OCI-LY7 (cell line): ENCODE measurements at regions not wholly inside any gene's neighbourhood (a gene's known extent, or its start where the extent isn't known, plus 50 kb on each side); places are given as distances from the start of the nearest gene placed in this dataset.

ENCODE experiments used
- BruUV-seq: library from RNA; stranded (reverse); fragments of 400-500 nt; replicated peaks from 2 replicates; lab custom pipeline; 2021; lab: Mats Ljungman, UMichigan
- CTCF ChIA-PET: fragments of 300-600 bp; sonication (Branson Sonifier 250); formaldehyde crosslinking; loops from one replicate; lab custom pipeline; 2022; ENCODE audit warnings: antibody characterized with exemption; ENCODE audit not compliant: unreplicated experiment; lab: Charles Lee
- POLR2A ChIA-PET: fragments of 300-600 bp; sonication (Branson Sonifier 250); formaldehyde crosslinking; loops from one replicate; lab custom pipeline; 2022; ENCODE audit warnings: antibody characterized with exemption; lab: Charles Lee
- DNase-seq: peaks from one replicate; pipeline ENCODE4 v3.0.0-alpha.2; 2015; ENCODE audit warnings: low spot score
- H2AFZ ChIP-seq: fragments of 200-600 bp; sonication (generic), shearing (Covaris generic); 2 replicates; pipeline ENCODE4 v1.6.1; 2014; ENCODE audit warnings: mild to moderate bottlenecking, antibody characterized with exemption, low read length, moderate library complexity
- H3K27ac ChIP-seq: fragments of 200-600 bp; sonication (generic); 2 replicates; pipeline ENCODE4 v1.5.1; 2014; ENCODE audit warnings: mixed run types, low read depth, mild to moderate bottlenecking, moderate library complexity, low read length, inconsistent platforms; ENCODE audit not compliant: poor library complexity, severe bottlenecking
- H3K36me3 ChIP-seq: fragments of 200-600 bp; sonication (generic); 2 replicates; pipeline ENCODE4 v1.6.1; 2014; ENCODE audit warnings: mild to moderate bottlenecking, antibody characterized with exemption, low read length, moderate library complexity, mixed read lengths; ENCODE audit not compliant: insufficient read depth
- H3K4me1 ChIP-seq: fragments of 200-600 bp; sonication (generic); 2 replicates; pipeline ENCODE4 v1.5.1; 2014; ENCODE audit warnings: mild to moderate bottlenecking, low read length; ENCODE audit not compliant: insufficient read depth, poor library complexity, severe bottlenecking
- H3K4me2 ChIP-seq: fragments of 200-600 bp; sonication (generic); 2 replicates; pipeline ENCODE4 v1.6.1; 2014; ENCODE audit warnings: mild to moderate bottlenecking, low read length
- H3K4me3 ChIP-seq: fragments of 200-600 bp; sonication (generic); 2 replicates; pipeline ENCODE4 v1.5.1; 2014; ENCODE audit warnings: mild to moderate bottlenecking, low read depth, low read length; ENCODE audit not compliant: poor library complexity, severe bottlenecking
- H3K79me2 ChIP-seq: fragments of 200-600 bp; sonication (generic); 2 replicates; pipeline ENCODE4 v1.6.1; 2016; ENCODE audit warnings: low read depth, mild to moderate bottlenecking, low read length, moderate library complexity, mixed read lengths; ENCODE audit not compliant: insufficient read depth
- H3K9me2 ChIP-seq: fragments of 200-600 bp; sonication (generic); 2 replicates; pipeline ENCODE4 v1.6.1; 2016; ENCODE audit warnings: mild to moderate bottlenecking, low read length, mixed read lengths; ENCODE audit not compliant: insufficient read depth
- H3K9me3 ChIP-seq: fragments of 200-600 bp; sonication (generic); 2 replicates; pipeline ENCODE4 v1.6.1; 2014; ENCODE audit warnings: mild to moderate bottlenecking, mixed run types, low read length, mixed read lengths
- H4K20me1 ChIP-seq: fragments of 200-600 bp; sonication (generic); 2 replicates; pipeline ENCODE4 v1.6.1; 2014; ENCODE audit warnings: mild to moderate bottlenecking, antibody characterized with exemption, low read length, moderate library complexity, mixed read lengths; ENCODE audit not compliant: insufficient read depth
- CTCF ChIP-seq: fragments of 200-600 bp; sonication (generic); conservative IDR thresholded peaks from 2 replicates; pipeline ENCODE4 v1.5.1; 2014; ENCODE audit warnings: mild to moderate bottlenecking, antibody characterized with exemption, low read length, moderate library complexity, mixed read lengths
- EZH2phosphoT487 ChIP-seq: fragments of 200-600 bp; sonication (generic); IDR thresholded peaks from 2 replicates; pipeline ENCODE4 v1.6.1; 2018; ENCODE audit warnings: low read depth, borderline replicate concordance, mild to moderate bottlenecking, mixed run types, antibody characterized with exemption, low read length, moderate library complexity, mixed read lengths
- intact Hi-C: fragments of 100-400 bp; cut with micrococcal nuclease; formaldehyde crosslinking; loops from one replicate; pipeline ENCODE4 v1.10.0; 2022; ENCODE audit not compliant: unreplicated experiment

DNA sequence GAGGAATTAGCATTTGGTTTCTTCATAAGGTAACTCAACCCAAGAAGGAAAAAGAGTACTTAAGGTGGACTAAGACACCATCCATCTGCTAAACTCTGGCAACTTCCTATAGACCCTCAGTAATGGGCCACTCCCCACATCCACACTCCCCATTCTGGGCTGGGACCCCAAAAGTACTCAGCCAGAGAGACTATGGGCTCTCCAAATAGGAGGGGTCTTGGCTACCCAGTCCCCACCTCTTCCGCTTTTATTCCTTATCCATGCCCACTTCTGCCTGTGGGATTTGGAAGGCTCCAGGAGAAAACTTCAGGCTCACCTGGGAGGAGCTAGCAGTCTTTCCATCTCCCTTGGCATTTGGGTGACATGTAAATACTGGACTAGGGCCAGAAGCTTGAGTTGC lies 164.5 kb upstream of the CCL2 start:
- Histone ChIP-seq H2AFZ (no peak overlapping the region), H3K4me1 (no peaks in the 10 kb centered on the region), H4K20me1 (no peaks in the 10 kb centered on the region), H3K79me2 (no peaks in the 10 kb centered on the region), H3K4me2 (no peak overlapping the region), H3K9me3 (no peaks in the 10 kb centered on the region), H3K27ac (no peak overlapping the region), H3K9me2 (no peaks in the 10 kb centered on the region), H3K4me3 (no peak overlapping the region), H3K36me3 (no peaks in the 10 kb centered on the region)
- POLR2A ChIA-PET = no interaction called here
- BruUV-seq = no TSS peak
- TF ChIP-seq CTCF (no peak), EZH2phosphoT487 (no peak)
- DNase-seq = no peak
- CTCF ChIA-PET = no interaction called here
- intact Hi-C loops = no loop called here

- no peaks in the 10 kb centered on the region for H3K4me1 ChIP-seq
- H4K20me1 ChIP-seq = no peaks in the 10 kb centered on the region
- no peak overlapping the region for H3K27ac ChIP-seq
- no TSS peak for BruUV-seq
- no peak for DNase-seq
- no peaks in the 10 kb centered on the region for H3K9me2 ChIP-seq
- H3K79me2 ChIP-seq = no peaks in the 10 kb centered on the region
- ChIA-PET POLR2A (no interaction called here), CTCF (no interaction called here)
- no peaks in the 10 kb centered on the region for H3K9me3 ChIP-seq
- no peak overlapping the region for H2AFZ ChIP-seq
- no peak overlapping the region for H3K4me2 ChIP-seq
- H3K36me3 ChIP-seq = no peaks in the 10 kb centered on the region
- TF ChIP-seq EZH2phosphoT487 (no peak), CTCF (no peak)
- H3K4me3 ChIP-seq = no peak overlapping the region
- intact Hi-C loops = no loop called here
Observed at GRCh38 chr17:34091975-34092374, 163.1 kb upstream of the CCL2 start.

DNA sequence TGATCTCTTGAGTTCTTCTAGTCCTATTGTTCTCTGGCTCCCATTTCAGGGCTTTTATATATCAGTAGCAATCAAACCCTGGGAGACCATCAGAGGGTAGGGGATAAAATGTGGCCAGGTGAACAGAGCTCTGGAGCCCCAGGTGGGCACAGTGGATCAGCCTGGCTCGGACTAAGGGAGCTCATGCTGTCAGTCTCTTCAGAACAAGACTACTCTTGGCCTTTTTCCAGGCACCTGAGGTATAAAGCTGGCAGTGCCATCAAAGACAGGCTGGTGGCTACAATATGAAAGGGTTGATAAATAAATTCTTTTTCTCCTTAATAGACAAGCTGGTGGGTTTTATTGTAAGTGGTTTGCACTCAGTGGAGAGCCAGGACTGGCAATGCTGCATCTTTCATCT lies 160.0 kb upstream of the CCL2 start:
- Histone ChIP-seq H3K27ac (no peak overlapping the region), H3K4me3 (no peak overlapping the region), H3K4me2 (no peak overlapping the region), H3K36me3 (no peaks in the 10 kb centered on the region), H3K9me3 (no peaks in the 10 kb centered on the region), H2AFZ (no peak overlapping the region), H3K79me2 (no peaks in the 10 kb centered on the region), H3K9me2 (no peaks in the 10 kb centered on the region), H3K4me1 (no peaks in the 10 kb centered on the region), H4K20me1 (no peaks in the 10 kb centered on the region)
- POLR2A ChIA-PET = interaction anchor here (0.6 kb wide), 1 partner anchor 750 kb away, joined by 3 read pairs; no protein-coding TSS in a partner anchor
- intact Hi-C loops = no loop called here
- no TSS peak for BruUV-seq
- TF ChIP-seq CTCF (no peak), EZH2phosphoT487 (no peak)
- DNase-seq = no peak
- CTCF ChIA-PET = no interaction called here
